Erythroblast (primary cell): ENCODE measurements at regions not wholly inside any gene's neighbourhood (a gene's known extent, or its start where the extent isn't known, plus 50 kb on each side); places are given as distances from the start of the nearest gene placed in this dataset.

Source experiments
- GATA1 ChIP-seq: IDR thresholded peaks from 2 replicates; pipeline ENCODE4 v1.6.1; 2011; ENCODE audit warnings: low read depth, mild to moderate bottlenecking, control low read depth, low read length, moderate library complexity
- POLR2A ChIP-seq: IDR thresholded peaks from 2 replicates; pipeline ENCODE4 v1.6.1; 2011; ENCODE audit warnings: mild to moderate bottlenecking, low read length

- TF ChIP-seq POLR2A: no peak
- TF ChIP-seq GATA1: no peak
Observed at GRCh38 chr7:13731643-13732042, 257.8 kb downstream of the ETV1 start.
